Epithelial cell of esophagus (primary cell): ENCODE measurements at regions not wholly inside any gene's neighbourhood (a gene's known extent, or its start where the extent isn't known, plus 50 kb on each side); places are given as distances from the start of the nearest gene placed in this dataset.

Source experiments
- DNase-seq: peaks from one replicate; pipeline ENCODE4 v3.0.0; 2010; ENCODE audit warnings: low read depth
- H3K4me3 ChIP-seq: 2 replicates; pipeline ENCODE4 v1.5.1; 2011; ENCODE audit warnings: mild to moderate bottlenecking, low read length, control low read depth
- CTCF ChIP-seq: IDR thresholded peaks from 2 replicates; pipeline ENCODE4 v1.5.1; 2011; ENCODE audit warnings: low read depth, mild to moderate bottlenecking, low read length, control low read depth, inconsistent platforms; ENCODE audit not compliant: insufficient read depth; ENCODE audit errors: missing control alignments

GRCh38 chr4:124290678-124291077, 421.9 kb downstream of the ANKRD50 start:
- TF ChIP-seq CTCF = no peak
- peak; percentile 90 for DNase-seq
- no peak overlapping the region for H3K4me3 ChIP-seq

GRCh38 chr4:124295413-124295812, 417.1 kb downstream of the ANKRD50 start:
- TF ChIP-seq CTCF = no peak
- no peak for DNase-seq
- no peak overlapping the region for H3K4me3 ChIP-seq

- DNase-seq = no peak
- TF ChIP-seq CTCF = no peak
- H3K4me3 ChIP-seq = no peak overlapping the region
These were observed 407.6 kb downstream of the ANKRD50 start for GRCh38 chr4:124304941-124305340.

- TF ChIP-seq CTCF = no peak
- DNase-seq = no peak
- no peak overlapping the region for H3K4me3 ChIP-seq
These were observed 406.2 kb downstream of the ANKRD50 start for GRCh38 chr4:124306352-124306751.

GRCh38 chr4:124307143-124307542, 405.4 kb downstream of the ANKRD50 start:
- DNase-seq = no peak
- no peak for TF ChIP-seq CTCF
- H3K4me3 ChIP-seq = no peak overlapping the region

GRCh38 chr4:124318292-124318691, 394.2 kb downstream of the ANKRD50 start:
- no peak for TF ChIP-seq CTCF
- no peak overlapping the region for H3K4me3 ChIP-seq
- DNase-seq = no peak

- DNase-seq = no peak
- no peak for TF ChIP-seq CTCF
- no peak overlapping the region for H3K4me3 ChIP-seq
These were observed 391.2 kb downstream of the ANKRD50 start for GRCh38 chr4:124321364-124321763.
